ENCODE measurements at regions not wholly inside any gene's neighbourhood (a gene's known extent, or its start where the extent isn't known, plus 50 kb on each side); places are given as distances from the start of the nearest gene placed in this dataset.
"Not testable (repeated sequence)": the region's sequence is repeated elsewhere in the genome, so short reads cannot be mapped to it uniquely, and the experiment has no call there.

DNA sequence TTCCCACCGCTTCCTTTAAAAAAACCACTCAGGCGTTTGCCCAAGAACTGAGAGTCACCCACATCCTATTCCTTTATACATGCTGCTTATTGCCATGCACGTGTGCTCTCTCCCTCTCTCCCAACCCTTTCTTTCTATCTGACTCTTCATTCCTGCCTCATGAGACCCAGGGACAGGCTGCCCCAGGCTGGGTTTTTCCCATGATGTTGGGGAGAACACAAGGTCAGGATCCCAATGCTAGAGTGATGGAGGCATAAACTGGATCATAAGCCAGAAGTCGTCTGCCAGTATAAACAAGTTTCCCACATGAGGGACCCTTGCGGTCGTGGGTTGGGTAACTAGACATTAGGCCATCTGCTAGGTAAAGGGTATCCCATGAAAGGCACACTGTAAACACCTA lies 64.9 kb downstream of the CD2 start:
- no peak for DNase-seq

DNA sequence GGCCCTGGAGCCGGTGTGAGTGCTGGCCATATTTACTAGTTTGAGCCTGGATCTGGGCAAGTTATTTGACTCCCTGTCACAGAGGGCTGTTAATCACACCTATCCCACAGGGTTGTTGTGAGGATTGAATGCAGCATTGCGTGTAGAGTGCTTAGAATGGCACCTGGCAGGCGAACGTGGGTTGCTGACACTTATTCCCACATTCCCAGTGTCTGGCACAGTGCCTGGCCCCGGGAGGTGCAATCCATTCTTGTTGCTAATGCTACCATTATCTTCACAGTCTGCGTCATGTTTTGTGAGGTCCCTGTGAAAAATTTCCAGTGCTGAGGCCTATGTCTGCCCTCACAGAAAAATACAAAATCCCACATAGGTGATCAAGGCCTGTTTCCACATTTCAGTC lies 66.1 kb downstream of the CD2 start:
- no peak for DNase-seq

DNA sequence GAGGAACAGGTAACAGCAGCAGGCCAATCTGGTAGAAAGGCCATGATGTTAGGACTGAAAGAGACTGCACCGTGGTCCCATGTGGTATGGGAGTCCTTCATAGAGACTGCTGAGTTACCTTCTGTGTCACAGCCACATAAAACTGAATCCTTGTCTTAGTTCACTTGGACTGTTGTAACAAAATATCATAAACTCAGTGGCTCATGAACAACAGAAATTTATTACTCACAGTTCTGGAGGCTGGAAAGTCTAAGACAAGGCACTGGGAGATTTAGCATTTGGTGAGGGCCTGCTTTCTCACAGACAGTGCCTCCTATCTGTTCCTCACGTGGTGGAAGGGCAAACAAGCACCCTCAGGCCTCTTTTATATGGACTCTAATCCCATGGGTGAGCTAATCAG lies 67.5 kb downstream of the CD2 start:
- no peak for DNase-seq

DNA sequence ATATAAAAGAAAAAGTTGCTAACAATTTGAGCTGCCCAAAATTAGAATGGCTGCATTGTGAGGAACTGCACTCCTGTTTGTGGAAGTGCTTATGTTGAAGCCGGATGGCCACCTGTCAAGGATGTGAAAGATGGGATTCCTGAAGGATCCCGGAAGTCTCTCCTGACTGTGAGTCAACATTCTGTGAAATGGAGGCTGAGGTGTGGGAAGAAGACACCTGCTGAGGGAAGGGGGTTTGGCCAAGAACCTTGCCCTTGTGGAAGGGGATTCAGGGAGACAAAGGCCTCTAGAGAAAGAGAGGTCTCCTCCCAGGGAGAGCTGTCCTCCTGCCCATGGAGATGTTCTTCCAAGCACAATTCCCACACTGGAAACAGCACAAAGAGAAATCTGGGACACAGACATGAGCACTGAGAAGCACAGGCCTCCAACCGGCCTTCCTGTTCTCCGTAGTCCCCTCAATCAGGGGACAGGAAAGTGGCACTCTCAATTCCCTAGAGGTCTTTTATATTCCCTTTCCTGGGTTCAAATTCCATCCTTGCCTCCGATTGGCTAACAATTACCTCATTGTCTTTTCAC lies 70.5 kb downstream of the CD2 start:
- DNase-seq: no peak

DNA sequence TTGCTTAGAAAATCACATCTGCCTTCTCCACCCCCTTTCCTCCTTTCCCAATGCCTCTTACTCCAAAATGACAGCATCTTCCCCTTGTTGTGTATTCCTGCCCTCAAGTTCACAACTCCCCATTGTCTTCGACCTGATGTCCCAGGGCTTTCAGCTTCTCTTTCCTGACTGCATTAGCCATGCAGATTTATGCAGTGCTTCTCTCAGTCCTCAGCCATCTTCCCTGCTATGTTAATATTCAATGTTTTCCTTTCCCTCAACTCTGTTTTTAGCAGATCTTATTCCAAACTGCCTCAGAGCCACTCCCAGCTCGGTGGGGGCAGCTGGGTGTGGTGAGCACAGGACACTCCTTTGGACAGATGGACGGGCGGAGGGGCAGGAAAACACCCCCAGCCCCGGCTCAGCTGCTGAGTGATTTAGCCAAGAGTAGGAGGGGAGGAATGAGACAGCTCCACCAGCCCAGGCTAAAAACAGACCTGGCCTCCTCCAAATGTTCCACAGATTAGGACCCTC lies 71.0 kb downstream of the CD2 start:
- DNase-seq: no peak

DNA sequence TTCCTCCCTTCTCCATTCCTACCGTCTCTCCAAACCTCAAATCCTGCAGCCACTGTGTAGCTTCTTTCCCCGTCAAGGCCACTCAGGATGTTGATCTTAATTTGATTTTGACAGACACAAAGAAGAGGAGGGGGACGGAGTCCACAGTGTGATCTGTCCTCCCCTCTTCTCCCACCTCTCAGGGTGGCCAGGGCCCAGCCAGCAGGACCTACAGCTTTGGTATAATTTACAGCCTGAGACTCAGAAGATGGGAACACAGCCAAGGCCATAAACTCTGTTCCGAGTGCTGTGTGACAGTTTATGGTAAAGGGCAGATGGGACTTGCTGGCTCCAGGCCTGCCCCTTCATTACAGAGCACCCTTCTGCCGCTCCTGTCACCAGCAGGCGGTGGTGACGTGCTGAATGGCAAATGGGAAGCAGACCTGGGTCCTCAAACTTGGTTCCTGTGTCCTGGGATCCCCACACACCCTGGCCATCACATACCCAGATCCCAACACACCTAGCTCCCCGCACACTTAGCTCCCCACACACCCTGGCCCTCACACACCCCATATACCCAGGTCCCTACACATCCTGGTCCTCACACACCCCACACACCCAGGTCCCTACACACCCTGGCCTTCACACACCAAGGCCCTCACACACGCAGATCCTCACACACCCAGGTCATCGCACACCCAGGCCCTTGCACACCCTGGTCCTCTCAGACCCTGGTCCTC lies 71.6 kb downstream of the CD2 start:
- no peak for DNase-seq

DNA sequence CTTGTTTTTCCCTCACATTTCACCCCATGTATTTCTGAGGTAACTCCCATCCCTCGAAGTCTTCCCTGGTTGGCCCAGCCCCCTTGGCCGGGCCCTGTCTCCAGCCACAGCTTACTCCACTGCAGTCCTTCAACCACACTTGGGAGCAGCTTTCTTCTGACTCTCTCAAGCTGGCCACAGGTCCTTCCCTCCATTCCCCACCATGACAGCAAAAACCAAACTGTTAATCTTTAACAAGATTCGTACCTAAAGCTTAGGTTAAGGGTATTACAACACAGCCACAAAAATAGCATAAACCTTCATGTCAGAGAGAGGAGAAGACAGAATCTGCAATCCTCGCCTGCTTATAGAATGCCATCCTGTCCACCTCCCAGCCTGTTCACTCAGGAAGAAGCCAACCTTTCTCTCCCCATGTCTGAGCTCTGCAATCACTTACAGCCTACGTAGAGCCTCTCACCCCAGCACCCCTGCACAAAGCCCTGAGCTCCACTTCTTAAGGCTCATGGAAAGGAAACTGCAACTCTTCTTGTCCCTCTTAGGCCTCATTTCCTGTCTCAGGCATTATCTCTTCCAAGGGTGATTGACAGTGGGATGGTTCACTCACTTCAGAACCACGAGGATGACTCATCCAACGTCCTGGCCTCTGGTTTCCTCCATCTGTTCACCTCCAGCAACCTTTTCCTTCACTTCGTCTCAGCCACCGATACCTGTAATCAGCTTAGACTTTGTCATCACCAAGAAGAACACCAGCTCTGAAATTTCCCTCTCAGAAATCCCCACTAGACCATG lies 72.8 kb downstream of the CD2 start:
- DNase-seq: peak in 1 of 2 donors; percentile 48

DNA sequence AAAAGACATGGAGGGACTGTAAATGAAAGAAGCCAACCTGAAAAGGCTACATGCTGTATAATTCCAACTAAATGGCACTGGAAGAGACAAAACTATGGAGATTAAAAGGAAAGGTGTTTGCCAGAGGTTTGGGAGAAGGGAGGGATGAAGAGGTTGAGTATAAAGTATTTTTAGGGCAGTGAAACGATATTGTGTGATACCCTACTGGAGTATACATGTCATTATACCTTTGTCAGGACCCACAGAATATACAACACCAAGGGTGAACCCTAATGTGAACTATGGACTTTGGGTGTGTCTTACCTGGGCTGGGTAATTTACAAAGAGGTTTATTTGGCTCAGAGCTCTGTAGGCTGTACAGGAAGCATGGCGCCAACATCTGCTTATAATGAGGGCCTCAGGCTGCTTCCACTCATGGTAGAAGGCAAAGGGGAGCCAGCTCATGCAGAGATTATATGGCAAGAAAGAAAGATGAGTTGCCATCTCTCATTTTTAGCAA lies 73.4 kb downstream of the CD2 start:
- no peak for DNase-seq

DNA sequence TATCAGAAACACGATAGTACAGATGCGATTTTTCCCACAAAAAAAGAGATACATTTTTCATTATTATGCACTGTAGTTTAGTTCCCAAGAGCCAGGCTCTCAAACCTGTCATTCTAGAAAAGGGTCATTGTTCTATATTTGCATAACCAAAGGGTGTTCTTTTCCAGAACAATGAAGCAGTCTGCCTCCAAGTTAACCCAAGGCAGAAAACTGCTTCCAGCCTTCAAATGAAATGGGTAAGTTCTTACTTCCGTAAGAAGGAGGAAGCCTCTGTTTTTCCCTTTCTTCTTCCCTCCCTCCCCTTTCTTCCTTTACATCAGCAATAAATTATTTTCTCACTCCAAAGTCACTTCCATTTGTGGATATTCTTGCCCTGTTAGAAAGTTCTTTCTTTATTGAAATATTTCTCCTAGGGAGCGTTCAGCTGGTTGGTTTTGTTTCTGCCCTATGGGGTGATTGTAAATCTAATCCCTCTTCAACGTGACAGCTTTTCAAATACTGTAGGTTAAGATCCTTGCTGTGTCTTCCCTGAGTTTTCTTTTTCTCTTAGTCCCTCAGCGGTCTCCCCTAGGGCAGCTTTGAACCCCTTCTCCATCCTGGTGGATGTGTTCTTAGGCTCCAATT lies 77.3 kb upstream of the PTGFRN start:
- no peak for DNase-seq

DNA sequence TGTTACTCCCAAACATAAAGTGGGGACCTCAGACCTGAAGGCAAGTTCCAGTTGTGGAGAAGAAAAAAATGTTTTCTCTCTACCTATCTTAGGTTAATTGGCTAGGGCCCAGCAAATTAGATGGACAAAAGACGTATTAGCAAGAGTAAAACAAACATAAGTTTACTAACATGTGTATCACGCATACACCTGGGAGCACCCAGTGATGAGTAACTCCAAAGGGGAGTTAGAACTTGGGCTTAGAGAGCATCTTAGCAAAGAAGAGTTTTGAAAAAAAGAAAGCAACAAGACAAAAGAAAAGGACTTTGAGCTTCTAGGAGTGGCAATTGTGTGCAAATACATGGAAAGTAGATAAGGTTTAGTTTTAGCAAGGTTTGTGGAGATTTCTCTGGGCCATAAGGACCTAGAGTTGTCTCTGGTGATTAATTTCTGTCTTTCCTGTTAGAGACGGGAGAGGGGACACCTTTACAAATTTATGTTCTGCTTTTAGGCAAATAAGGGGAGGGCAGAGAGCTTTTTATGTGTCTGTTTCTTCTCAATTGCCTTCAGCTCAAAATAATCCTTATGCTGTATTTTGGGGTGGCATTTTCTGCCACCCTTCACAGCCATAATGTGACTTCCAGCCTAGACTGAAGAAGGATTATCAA lies 76.7 kb upstream of the PTGFRN start:
- no peak for DNase-seq

DNA sequence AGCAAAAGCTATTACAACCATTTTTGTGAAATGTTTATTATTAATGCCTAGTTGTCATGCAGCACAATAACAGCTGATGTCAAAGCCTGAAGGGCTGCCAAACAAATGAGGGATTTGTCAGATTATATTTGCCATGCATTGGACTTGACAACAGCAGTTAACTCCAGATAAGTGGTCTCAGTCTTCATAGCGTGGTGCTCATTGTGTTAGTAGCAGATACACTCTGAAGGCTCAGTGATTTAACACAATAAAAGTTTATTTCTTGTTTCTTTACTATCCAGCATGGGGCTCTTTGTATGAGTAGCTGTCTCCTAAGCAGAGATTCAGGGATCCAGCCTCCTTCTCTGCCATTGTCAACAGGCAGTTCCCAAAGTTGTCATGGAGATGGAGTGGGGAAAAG lies 76.0 kb upstream of the PTGFRN start:
- no peak for DNase-seq

DNA sequence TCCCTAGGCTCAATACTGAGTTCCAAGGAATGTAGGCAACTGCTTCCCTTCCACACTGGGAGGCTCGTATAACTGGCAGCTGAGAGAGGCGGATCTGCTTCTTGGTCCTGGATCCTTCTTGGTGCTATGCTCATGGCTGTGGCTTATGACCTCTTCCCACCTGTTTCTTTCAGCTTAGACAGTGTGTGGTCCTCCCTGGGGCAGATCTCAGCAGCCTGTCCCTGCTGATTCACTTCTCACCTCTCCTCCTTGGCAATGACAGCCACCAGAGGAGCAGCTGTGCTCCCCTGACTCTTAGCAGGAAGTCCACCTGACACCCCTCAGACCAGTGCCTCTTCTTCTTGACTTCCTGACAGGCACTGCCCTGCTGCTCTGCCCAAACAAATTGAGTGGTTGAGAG lies 75.1 kb upstream of the PTGFRN start:
- no peak for DNase-seq

DNA sequence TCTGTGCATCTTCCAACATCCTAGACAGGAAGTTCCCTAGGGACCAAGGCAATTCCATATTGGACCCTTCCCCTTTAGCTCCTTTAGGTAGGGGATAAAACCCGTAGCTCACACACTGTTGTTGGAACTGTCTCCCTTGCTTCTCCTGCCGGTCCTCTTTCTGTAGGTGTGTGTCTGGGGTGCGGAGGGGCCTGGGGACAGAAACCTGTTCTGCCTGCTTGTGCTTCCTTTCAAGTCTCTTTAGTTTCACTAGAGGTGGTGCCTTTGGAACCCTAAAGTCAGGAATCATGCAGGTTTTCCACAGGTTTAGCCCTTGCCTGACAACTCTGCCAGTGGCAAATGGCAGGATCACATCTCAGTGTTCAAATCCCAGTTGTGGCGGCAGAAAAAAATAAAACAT lies 74.6 kb upstream of the PTGFRN start:
- DNase-seq: no peak

DNA sequence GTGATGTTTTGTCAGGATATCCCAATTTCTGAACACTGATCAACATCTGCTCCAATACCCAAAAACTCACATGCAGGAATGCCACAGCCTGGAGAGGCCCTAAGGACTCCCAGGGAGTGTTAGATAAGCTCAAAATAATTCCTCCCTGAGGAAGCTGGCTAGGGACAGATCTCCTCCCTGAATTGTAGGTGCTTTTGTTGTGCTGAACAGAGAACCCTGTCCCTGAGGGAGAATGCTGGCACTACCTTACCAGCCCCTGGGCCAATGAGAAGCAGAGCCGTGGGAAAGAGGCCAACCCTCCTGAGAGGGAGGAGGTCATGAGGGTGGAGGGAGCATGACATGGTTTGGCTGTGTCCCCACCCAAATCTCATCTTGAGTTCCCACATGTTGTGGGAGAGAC lies 73.6 kb upstream of the PTGFRN start:
- no peak for DNase-seq

DNA sequence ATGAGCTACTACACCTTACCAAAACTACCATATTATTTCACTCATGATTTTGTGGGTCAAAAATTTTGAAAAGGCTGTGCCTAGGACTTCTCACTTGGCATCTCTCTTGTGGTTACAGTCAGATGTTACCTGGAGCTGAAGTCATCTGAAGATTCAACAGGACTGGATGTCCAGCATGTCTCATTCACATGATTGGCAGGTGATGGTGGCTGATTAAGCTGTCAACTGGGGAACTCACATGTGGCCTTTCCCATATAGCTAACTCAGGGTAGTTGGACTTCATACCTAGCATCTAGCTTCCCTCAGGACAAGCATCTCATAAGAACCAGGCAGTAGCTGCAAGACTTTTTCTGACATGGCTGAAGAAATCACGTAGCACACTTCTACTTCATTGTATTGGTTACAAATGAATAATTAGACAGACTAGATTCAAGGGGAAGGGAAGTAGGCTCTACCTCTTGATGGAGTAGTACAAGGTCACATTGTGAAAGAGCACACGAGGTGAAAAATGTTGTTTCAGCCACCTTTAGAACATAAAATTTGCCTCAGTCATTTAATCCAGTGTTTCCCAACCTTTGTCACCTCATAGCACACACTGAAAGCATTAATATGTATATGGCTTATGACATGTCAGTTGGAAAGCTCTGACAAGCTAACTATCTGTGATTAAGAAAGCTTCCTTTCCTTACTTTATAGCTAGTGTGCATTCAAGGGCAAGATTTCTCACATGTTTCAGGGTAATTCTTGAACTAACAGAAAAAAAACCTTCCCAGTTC lies 68.0 kb upstream of the PTGFRN start:
- no peak for DNase-seq

DNA sequence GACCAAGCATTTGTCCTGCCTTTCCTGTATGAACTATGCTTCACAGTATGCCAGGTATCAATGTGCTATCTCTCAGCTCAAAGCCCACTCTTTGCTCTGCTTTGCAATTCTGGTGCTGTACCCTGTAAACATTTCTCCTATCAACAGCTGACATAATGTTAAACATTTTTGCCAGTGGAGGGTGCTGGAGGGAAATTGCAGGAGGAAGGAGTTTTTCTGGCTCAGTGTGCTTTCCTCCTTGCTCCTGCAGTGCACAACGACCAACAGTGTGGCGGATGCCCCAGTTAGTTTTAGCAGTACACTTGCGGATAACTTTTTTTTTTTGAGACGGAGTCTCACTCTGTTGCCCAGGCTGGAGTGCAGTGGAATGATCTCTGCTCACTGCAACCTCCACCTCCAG lies 67.1 kb upstream of the PTGFRN start:
- DNase-seq: no peak

DNA sequence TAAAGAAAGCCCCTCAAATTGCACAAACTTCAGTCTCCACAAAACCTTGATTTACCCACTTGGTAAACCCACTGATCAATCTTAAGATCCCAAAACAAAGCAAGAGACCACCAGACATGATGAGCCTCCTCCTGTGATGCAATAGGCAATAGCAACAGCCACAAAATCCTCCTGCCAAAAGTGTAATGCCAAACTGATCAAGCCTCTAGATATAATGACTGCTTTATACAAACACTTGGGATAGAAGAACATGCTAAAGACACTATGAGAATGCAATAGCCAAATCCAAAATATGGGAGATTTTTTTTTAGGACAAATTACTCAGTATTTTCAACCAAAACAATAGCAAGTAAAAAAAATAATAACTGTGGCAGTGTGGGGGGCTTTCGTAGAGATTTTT lies 64.9 kb upstream of the PTGFRN start:
- DNase-seq: no peak

DNA sequence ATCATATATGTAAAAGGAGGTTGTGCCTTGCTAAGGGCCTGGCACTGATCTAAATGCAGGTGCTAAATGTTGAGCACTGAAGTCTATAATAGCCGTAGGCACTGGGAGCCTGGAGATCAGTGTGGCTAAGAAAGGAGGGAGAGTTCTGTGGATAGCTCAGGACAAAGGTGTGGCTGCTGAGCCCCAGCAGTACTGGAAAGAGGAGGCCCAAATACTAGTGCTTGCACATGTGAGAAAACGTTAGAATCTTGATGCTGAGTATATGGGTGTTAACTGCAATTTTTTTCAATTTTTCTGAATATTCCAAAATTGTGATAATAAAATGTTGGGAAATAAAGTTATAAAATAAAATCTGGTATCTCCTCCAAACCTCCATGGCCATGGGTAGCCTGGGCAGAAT lies 62.5 kb upstream of the PTGFRN start:
- no peak for DNase-seq

DNA sequence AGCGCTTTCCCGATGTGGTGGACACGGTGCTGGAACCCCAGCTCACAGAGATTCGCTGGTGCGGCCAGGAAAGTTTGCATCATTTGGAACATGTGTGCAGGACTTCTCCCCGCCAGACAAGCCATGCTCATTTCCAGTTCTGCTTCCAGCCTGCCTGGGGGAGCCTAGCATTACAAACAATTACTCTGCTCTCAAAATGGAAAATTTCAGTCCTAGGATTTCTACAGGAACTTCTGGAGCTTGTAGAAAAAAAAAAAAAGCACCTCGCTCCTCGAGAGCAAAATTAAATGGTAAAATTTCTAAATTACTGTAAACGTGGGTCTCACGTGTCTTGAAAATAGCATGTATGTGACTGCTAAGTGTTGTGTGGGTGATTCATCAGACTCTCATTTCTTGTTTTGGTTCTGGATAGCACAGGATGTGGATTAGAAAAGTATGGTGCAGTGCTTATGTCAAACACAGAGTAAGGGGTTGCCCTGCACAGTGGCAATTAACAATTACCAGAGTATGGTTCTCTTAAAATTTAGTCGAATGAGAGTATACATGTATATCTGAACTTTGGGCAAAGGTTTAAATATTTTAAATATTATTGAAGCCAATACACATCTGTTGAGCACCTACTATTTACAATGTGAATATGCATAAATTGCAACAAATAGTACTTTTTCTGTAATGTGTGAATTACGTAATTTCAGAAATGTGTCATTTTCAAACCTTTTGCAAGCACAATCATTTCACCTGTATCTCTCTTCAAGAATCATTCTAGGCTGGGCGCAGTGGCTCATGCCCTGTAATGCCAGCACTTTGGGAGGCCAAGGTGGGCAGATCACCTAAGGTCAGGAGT lies 61.8 kb upstream of the PTGFRN start:
- no peak for DNase-seq

DNA sequence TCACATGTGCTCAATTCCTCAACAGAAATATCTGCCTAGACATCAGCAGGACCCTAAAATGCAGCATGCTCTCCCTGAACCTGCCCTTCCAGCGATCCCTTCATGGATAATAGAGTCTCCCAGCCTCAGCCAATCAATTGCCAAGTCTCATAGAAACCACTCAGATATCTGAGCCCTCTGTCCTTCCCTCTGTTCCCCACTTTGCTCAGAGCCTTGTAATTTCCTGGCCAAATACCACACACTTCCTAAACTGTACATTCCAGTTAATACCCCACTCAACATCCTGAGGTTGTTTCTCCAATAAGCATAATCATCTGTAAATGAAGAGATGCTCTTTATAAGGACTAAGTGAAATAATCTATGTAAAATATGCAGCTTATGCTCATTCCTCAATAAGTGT lies 59.3 kb upstream of the PTGFRN start:
- no peak for DNase-seq

DNA sequence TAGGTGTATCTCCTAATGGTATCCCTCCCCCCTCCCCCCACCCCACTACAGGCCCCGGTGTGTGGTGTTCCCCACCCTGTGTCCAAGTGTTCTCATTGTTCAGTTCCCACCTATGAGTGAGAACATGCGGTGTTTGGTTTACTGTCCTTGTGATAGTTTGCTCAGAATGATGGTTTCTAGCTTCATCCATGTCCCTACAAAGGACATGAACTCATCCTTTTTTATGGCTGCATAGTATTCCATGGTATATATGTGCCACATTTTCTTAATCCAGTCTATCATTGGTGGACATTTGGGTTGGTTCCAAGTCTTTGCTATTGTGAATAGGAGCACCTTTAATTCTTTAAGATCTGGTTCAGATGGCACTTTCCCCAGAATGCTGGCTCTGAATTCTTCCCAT lies 58.5 kb upstream of the PTGFRN start:
- not testable (repeated sequence) for DNase-seq

All from bone marrow (tissue), 2 donors.